ENCODE measurements at regions not wholly inside any gene's neighbourhood (a gene's known extent, or its start where the extent isn't known, plus 50 kb on each side); places are given as distances from the start of the nearest gene placed in this dataset.
"Not testable (repeated sequence)": the region's sequence is repeated elsewhere in the genome, so short reads cannot be mapped to it uniquely, and the experiment has no call there.

- FAIRE-seq; DNase-seq (ENCODE audit: insufficient read length, low spot score): not testable (repeated sequence)
Measured at GRCh38 chr7:73244782-73245311, 63.8 kb downstream of the NSUN5 start.

DNA sequence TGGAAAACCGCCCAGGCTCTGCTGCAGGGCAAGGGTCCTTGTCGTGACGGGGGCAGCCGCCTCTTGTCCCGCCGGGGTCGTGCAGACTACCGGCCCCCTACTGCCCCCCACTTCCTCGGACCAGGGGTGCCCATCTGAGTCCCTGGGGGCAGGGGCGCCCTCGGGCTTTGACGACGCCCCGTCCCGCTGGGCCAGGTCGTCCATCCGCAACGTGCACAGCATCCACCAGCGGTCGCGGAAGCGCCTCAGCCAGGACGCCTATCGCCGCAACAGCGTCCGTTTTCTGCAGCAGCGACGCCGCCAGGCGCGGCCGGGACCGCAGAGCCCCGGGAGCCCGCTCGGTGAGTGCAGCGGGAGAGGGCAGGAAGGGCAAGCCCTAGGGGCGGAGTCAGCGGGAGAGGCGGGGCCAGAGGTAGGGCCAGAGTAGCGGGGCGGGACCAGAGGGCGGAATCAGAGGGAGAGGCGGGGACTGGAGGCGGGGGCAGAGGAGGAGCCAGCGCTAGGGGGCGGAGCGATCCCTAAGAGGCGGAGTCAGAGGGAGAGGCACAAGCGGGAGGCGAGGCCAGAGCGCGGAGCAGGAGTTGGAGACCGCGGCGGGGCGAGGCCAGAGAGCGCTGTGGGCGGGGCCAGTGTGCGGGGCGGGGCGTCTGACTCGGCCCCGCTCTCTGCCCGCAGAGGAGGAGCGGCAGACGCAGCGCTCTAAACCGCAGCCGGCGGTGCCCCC, 73.5 kb downstream of the NSUN5 start:
- DNase-seq (ENCODE audit: insufficient read length, low spot score) = not testable (repeated sequence)
- FAIRE-seq = peak; percentile 75

DNA sequence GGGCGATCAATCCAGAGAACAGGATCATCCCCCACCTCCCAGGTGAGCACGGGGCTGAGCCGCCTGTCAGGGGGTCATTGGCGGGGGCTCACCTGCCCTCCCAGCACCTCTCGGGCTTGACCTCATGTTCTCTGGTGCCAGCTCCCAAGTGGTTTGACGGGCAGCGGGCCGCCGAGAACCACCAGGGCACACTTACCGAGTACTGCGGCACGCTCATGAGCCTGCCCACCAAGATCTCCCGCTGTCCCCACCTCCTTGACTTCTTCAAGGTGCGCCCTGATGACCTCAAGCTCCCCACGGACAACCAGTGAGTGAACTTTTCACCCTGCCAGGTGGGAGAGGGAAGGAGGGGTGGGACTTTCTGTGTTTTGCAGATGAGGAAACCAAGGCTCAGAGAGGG, 82.9 kb downstream of the NSUN5 start:
- not testable (repeated sequence) for FAIRE-seq; DNase-seq (ENCODE audit: insufficient read length, low spot score)

- not testable (repeated sequence) for FAIRE-seq; DNase-seq (ENCODE audit: insufficient read length, low spot score)
Measured at GRCh38 chr7:73221724-73222123, 86.9 kb downstream of the NSUN5 start.

- not testable (repeated sequence) for DNase-seq (ENCODE audit: insufficient read length, low spot score); FAIRE-seq
Measured at GRCh38 chr7:73220766-73221370, 87.8 kb downstream of the NSUN5 start.

DNA sequence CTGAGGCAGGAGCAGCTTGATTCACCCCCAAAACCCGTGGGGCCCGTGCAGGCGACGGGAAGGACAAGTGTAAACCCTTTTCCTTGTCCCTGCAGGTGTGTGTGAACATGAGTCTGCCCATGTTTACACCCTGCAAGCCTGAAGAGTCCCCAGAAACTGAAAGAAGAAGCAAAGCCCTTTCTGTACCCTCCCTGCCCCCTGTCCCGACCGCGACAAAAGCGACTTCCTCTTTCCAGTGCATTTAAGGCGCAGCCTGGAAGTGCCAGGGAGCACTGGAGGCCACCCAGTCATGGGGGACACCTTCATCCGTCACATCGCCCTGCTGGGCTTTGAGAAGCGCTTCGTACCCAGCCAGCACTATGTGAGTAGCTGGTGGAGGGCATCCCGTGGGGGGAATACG, 88.3 kb downstream of the NSUN5 start:
- DNase-seq (ENCODE audit: insufficient read length, low spot score); FAIRE-seq: not testable (repeated sequence)

GRCh38 chr7:73218802-73219201, 89.8 kb downstream of the NSUN5 start:
- FAIRE-seq; DNase-seq (ENCODE audit: insufficient read length, low spot score): not testable (repeated sequence)

DNA sequence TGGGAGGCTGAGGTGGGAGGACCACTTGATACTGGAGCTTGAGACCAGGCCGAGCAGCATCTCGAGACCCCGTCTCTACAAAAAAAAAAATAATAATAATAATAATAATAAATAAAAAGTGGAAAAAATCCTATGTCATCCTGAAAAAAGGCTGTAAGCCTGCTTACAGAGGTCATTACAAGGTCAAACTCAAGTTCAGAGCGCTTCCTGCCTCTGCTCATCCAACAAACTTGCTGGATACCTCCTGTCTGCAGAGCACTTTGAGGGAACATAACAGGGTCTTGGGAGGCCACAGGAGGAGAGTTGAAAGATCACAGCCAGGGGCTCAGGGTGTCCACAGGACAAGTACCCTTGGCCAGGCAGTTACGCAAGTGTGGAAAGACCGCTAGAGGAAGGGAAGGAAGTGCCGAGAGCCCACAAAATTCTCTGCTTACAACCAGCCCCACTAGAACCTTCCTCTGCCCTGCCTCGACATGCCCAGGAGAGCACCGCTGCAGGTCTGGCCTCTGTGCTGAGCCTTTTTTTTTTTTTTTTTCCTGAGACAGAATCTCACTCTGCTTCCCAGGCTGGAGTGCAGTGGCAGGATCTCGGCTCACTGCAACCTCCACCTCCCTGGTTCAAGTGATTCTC, 92.5 kb downstream of the NSUN5 start:
- FAIRE-seq; DNase-seq (ENCODE audit: insufficient read length, low spot score): not testable (repeated sequence)

- DNase-seq (ENCODE audit: insufficient read length, low spot score); FAIRE-seq: not testable (repeated sequence)
Measured at GRCh38 chr7:73215232-73215631, 93.4 kb downstream of the NSUN5 start.

DNA sequence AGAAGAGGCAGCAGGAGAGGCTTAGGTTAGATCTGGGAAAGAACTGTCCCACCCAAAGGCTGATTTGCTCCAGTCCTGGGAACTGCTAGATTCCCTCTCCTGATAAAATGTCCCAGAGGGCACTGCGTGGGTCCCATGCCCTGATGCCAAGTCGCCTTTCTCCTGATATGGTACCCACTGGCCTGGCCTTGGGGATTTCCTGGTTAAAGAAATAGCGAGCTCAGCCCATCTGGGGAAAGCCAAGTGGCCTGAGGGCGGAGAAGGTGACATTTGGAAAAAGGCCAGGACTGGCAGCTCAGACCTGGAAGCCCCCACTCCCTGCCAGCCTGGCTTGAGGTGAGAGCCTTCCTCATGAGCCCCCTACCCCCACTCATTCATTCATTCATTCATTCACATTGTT, 94.2 kb downstream of the NSUN5 start:
- FAIRE-seq; DNase-seq (ENCODE audit: insufficient read length, low spot score): not testable (repeated sequence)

DNA sequence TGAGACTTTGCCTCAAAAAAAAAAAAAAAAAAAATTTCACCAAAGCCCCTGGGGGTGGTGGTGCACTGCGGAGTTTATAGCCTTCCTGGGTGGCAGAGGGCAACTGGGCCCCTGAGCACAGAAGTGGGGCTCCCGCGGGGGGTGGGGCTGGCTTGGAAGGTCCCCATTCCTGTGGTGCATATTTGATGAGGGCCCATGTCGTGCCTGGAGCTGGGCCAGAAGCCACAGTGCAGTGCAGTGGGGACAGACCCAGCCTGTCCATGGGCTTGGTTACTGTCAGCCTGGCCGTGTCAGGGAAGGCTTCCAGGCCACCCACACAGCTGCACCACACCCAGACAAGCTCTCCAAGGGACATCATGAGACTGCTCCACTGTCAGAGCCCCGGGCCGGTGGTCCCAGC, 95.5 kb downstream of the NSUN5 start:
- not testable (repeated sequence) for DNase-seq (ENCODE audit: insufficient read length, low spot score); FAIRE-seq

DNA sequence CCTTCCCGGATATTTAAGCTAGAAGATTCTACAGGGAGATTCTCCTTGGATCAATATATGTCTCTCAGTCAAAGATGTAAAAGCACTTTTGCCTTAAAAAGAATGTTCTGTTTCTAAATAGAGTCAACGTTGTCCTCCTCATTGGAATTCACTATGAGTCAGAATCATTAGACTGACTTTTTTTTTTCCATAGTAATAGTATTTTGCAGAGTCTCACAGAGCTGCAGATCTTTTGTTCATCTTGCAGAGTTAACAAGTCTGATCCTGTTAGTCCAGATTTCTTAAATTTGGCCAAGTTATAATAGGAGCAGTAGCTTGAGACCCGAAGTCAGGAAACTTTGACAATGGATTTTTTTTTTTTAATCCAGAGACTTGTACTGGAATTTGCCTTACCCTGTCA, 103.0 kb downstream of the NSUN5 start:
- not testable (repeated sequence) for FAIRE-seq

GRCh38 chr7:73204898-73205297, 103.7 kb downstream of the NSUN5 start:
- DNase-seq (ENCODE audit: insufficient read length, low spot score) = not testable (repeated sequence)
- FAIRE-seq = peak; percentile 90

More for the DNA sequence above, 103.0 kb downstream of the NSUN5 start:
- not testable (repeated sequence) for DNase-seq (ENCODE audit: insufficient read length, low spot score)

GRCh38 chr7:73203312-73203711, 105.3 kb downstream of the NSUN5 start:
- FAIRE-seq = peak; percentile 95
- DNase-seq (ENCODE audit: insufficient read length, low spot score) = not testable (repeated sequence)

- not testable (repeated sequence) for FAIRE-seq; DNase-seq (ENCODE audit: insufficient read length, low spot score)
Measured at GRCh38 chr7:73201264-73201663, 107.4 kb downstream of the NSUN5 start.

- not testable (repeated sequence) for FAIRE-seq; DNase-seq (ENCODE audit: insufficient read length, low spot score)
Measured at GRCh38 chr7:73200518-73201099, 108.0 kb downstream of the NSUN5 start.

DNA sequence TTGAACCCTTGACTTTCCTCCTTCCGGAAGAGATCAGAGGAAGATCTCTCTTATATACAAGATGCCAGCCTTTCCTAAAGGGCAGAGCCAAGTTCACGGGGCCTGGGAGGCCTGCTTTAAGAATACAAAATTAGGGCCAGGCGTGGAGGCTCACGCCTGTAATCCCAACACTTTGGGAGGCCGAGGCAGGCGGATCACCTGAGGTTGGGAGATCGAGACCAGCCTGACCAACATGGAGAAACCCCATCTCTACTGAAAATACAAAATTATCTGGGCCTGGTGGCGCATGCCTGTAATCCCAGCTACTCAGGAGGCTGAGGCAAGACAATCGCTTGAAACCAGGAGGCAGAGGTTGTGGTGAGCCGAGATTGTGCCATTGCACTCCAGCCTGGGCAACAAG, 108.2 kb upstream of the SPDYE9 start:
- DNase-seq (ENCODE audit: insufficient read length, low spot score); FAIRE-seq: not testable (repeated sequence)

DNA sequence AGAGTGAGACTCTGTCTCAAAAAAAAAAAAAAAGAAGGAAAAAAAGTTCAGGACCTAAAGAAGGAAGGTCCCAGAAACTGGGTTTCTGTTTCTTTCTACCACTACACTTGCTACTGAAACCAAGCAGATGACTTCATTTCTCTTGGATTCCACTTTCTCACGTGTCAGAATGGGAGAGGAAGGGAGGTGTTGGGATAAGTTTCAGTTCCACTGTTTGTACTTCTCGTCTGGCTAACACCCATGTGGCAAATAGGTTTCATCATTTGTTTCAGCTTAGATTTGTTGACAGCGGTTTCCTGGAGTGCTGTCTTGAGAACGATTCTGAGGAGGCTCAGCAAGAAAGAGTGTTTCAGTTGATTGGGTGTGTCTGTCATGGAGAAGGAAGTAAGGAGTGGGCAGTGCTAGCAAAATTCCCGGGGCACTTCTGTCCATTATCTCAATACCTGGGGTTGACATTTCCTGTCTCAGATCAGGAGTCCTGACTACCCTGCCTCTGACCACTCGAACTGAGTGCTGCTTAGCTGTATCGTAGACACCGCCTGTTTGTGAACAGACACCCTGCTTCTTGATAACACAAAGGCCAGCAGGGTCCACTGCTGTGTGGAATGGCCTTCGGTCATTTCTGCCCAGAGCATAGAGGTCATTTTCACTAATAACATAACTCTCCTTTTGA, 104.8 kb upstream of the SPDYE9 start:
- not testable (repeated sequence) for DNase-seq (ENCODE audit: insufficient read length, low spot score); FAIRE-seq

GRCh38 chr7:73188287-73188686, 102.4 kb upstream of the SPDYE9 start:
- FAIRE-seq; DNase-seq (ENCODE audit: insufficient read length, low spot score): not testable (repeated sequence)
